ENCODE measurements at regions not wholly inside any gene's neighbourhood (a gene's known extent, or its start where the extent isn't known, plus 50 kb on each side); places are given as distances from the start of the nearest gene placed in this dataset.

DNA sequence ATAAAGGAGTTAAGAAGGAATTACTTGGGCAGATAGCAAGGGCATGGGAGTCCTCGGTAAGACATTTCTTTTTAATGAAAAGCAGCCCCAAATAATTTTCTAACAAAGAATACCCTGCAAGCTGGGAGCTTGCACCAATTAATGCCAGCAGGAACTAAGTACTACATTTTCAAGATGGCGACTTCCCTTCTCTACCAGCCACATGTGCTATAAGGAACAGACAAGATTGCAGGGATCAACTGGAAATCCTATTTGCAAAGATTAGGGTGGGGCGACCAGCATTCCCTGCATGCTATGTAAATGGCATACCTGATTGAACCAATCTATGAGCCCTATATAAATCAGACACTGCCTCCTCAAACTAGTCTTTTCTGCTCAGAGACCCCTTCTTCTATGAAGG, 827.5 kb downstream of the ADCYAP1 start:
- TF ChIP-seq POLR2A (IDR thresholded peaks at IDR 0.05; ENCODE audit: low read depth, low read length) (no peak), POLR2AphosphoS5 (IDR thresholded peaks at IDR 0.05; ENCODE audit: low read depth, low read length) (no peak), TAF1 (IDR thresholded peaks at IDR 0.05; ENCODE audit: low read depth, low read length) (no peak), SPI1 (IDR thresholded peaks at IDR 0.05; ENCODE audit: low read depth, low read length) (no peak), PAX5 (IDR thresholded peaks at IDR 0.05; ENCODE audit: insufficient read depth, low read length, severe bottlenecking) (no peak)

All from GM12891 (cell line).